MM.1S (cell line): ENCODE measurements at regions not wholly inside any gene's neighbourhood (a gene's known extent, or its start where the extent isn't known, plus 50 kb on each side); places are given as distances from the start of the nearest gene placed in this dataset.

ENCODE experiments used
- CTCF ChIP-seq: fragments of 300-600 bp; sonication (generic); IDR thresholded peaks from 2 replicates; pipeline ENCODE4 v1.5.1; 2016; ENCODE audit warnings: antibody characterized with exemption, low read length, mixed read lengths
- EZH2 ChIP-seq: fragments of 300-600 bp; sonication (generic); optimal IDR thresholded peaks from 2 replicates; pipeline ENCODE3; 2017; ENCODE audit warnings: low read depth, mild to moderate bottlenecking, antibody characterized with exemption, low read length, mixed read lengths

GRCh38 chr1:59104191-59104760 is 192.6 kb upstream of the FGGY start:
- TF ChIP-seq CTCF, result no peak
- no peak for TF ChIP-seq EZH2
